Stomach (tissue), 8 donors: ENCODE measurements at regions not wholly inside any gene's neighbourhood (a gene's known extent, or its start where the extent isn't known, plus 50 kb on each side); places are given as distances from the start of the nearest gene placed in this dataset.

Experiments
- DNase-seq, 2 donors: peaks; one replicate each; pipeline versions ENCODE4 v3.0.0 to v3.0.0-alpha.2; 2013 to 2019
- H3K27ac ChIP-seq, 5 donors: fragments of 200-600 bp in 4 of 5; sonication (generic) in 4 of 5; one replicate each; pipeline ENCODE4 v1.5.1; 2013 to 2019; ENCODE audit warnings: mild to moderate bottlenecking in 1 of 5, moderate library complexity in 1 of 5
- H3K27me3 ChIP-seq, 3 donors: fragments of 200-600 bp; sonication (generic); one replicate each; pipeline ENCODE4 v1.5.1; 2017 to 2019; ENCODE audit warnings: mixed run types in 1 of 3
- H3K36me3 ChIP-seq, 4 donors: fragments of 200-600 bp; sonication (generic); 1 replicate in 3 of 4; 2 replicates in 1 of 4; pipeline ENCODE4 v1.5.1; 2016 to 2019
- H3K4me1 ChIP-seq, 4 donors: fragments of 200-600 bp; sonication (generic); one replicate each; pipeline ENCODE4 v1.5.1; 2016 to 2019
- H3K4me3 ChIP-seq, 4 donors: fragments of 200-600 bp; sonication (generic) in 3 of 4; one replicate each; pipeline ENCODE4 v1.5.1; 2016 to 2019; ENCODE audit warnings: mild to moderate bottlenecking in 1 of 4
- H3K9me3 ChIP-seq, 4 donors: fragments of 200-600 bp; sonication (generic); one replicate each; pipeline ENCODE4 v1.5.1; 2016 to 2019
- CTCF ChIP-seq, 7 experiments: fragments of 450-650 bp in 4 of 7; fragments of 200-600 bp in 3 of 7; sonication (generic) in 3 of 7; IDR thresholded peaks; one replicate each; pipeline ENCODE4 v1.5.1; 2016 to 2019; ENCODE audit warnings: antibody characterized with exemption in 7 of 7, control low read depth in 2 of 7, mild to moderate bottlenecking in 1 of 7
- EP300 ChIP-seq: sonication (generic); formaldehyde crosslinking; IDR thresholded peaks from one replicate; pipeline ENCODE4 v1.6.1; 2017; ENCODE audit warnings: antibody characterized with exemption
- POLR2A ChIP-seq, 4 donors: fragments of 450-650 bp; IDR thresholded peaks; one replicate each; pipeline ENCODE4 v1.6.1; 2016; ENCODE audit warnings: antibody characterized with exemption in 4 of 4, control low read depth in 2 of 4, mild to moderate bottlenecking in 1 of 4, moderate library complexity in 1 of 4
- POLR2AphosphoS5 ChIP-seq, 3 donors: sonication (generic); formaldehyde crosslinking; IDR thresholded peaks; one replicate each; pipeline ENCODE4 v1.6.1; 2016; ENCODE audit warnings: antibody characterized with exemption in 3 of 3
- WGBS, 5 donors: extraction: QIAGEN DNeasy Blood & Tissue Kit in 3 of 5; methylation state at CpG; one replicate each; pipeline versions ENCODE4 v1.1.5 to v1.1.7; 2013 to 2018; 5-methylcytosine and 5-hydroxymethylcytosine counted together
- intact Hi-C: fragments of 100-400 bp; cut with DNase I; formaldehyde crosslinking; loops from one replicate; pipeline ENCODE4 v1.15.1; 2023; ENCODE audit warnings: low total_unique reads
- donor health status: healthy with polysubstance abuse.
- donor health status: Bipolar disorder and iron deficiency.
- donor health status: healthy.

- WGBS, 5 donors = 71 to 79% (median 75%) methylated on average over 3 of the region's 3 CpGs
- H3K27ac ChIP-seq = no peak overlapping the region
- H3K36me3 ChIP-seq = no peaks in the 10 kb centered on the region
- intact Hi-C loops = no loop called here
- no peaks in the 10 kb centered on the region for H3K4me1 ChIP-seq
- DNase-seq = no peak
- no peaks in the 10 kb centered on the region for H3K27me3 ChIP-seq
- H3K9me3 ChIP-seq = no peaks in the 10 kb centered on the region
- TF ChIP-seq POLR2AphosphoS5 (IDR thresholded peaks at IDR 0.05) (no peak), EP300 (no peak), CTCF (IDR thresholded peaks at IDR 0.05) (no peak), POLR2A (IDR thresholded peaks at IDR 0.05) (no peak)
- no peak overlapping the region for H3K4me3 ChIP-seq
These were observed 151.9 kb downstream of the SCG2 start for GRCh38 chr2:223450246-223450645.

GRCh38 chr2:223457301-223457700 lies 144.9 kb downstream of the SCG2 start:
- Histone ChIP-seq H3K36me3 (no peaks in the 10 kb centered on the region), H3K4me1 (no peaks in the 10 kb centered on the region), H3K4me3 (no peak overlapping the region), H3K27ac (no peak overlapping the region), H3K27me3 (no peaks in the 10 kb centered on the region), H3K9me3 (peaks cover 0 to 2% (median 0%) of the 10 kb centered on the region in 4 donors)
- 50 to 66% (median 62%) methylated on average over 2 of the region's 2 CpGs for WGBS, 5 donors
- TF ChIP-seq POLR2AphosphoS5 (IDR thresholded peaks at IDR 0.05) (no peak), CTCF (IDR thresholded peaks at IDR 0.05) (no peak), POLR2A (IDR thresholded peaks at IDR 0.05) (no peak), EP300 (no peak)
- no peak for DNase-seq
- intact Hi-C loops = no loop called here

- H3K4me3 ChIP-seq = no peak overlapping the region
- no peak overlapping the region for H3K27ac ChIP-seq
- H3K27me3 ChIP-seq = no peaks in the 10 kb centered on the region
- H3K9me3 ChIP-seq = peaks cover 0 to 12% (median 0%) of the 10 kb centered on the region in 4 donors
- 35 to 47% (median 39%) methylated on average over 4 of the region's 4 CpGs for WGBS, 5 donors
- no peaks in the 10 kb centered on the region for H3K36me3 ChIP-seq
- TF ChIP-seq EP300 (no peak), POLR2AphosphoS5 (IDR thresholded peaks at IDR 0.05) (no peak), POLR2A (IDR thresholded peaks at IDR 0.05) (no peak), CTCF (IDR thresholded peaks at IDR 0.05) (peak in 2 of 7 experiments; percentile 24 to 47)
- DNase-seq = peak in 1 of 2 donors; percentile 13
- intact Hi-C loops = no loop called here
- no peaks in the 10 kb centered on the region for H3K4me1 ChIP-seq
These were observed 142.7 kb downstream of the SCG2 start for GRCh38 chr2:223459328-223459939.

GRCh38 chr2:223460209-223460608 lies 142.0 kb downstream of the SCG2 start:
- Histone ChIP-seq H3K4me3 (no peak overlapping the region), H3K4me1 (no peaks in the 10 kb centered on the region), H3K27ac (no peak overlapping the region), H3K9me3 (peaks cover 0 to 12% (median 0%) of the 10 kb centered on the region in 4 donors), H3K27me3 (no peaks in the 10 kb centered on the region), H3K36me3 (no peaks in the 10 kb centered on the region)
- 45 to 67% (median 50%) methylated on average over 1 of the region's 1 CpG for WGBS, 5 donors
- DNase-seq = no peak
- TF ChIP-seq EP300 (no peak), CTCF (IDR thresholded peaks at IDR 0.05) (no peak), POLR2AphosphoS5 (IDR thresholded peaks at IDR 0.05) (no peak), POLR2A (IDR thresholded peaks at IDR 0.05) (no peak)
- intact Hi-C loops = no loop called here
